Liver (tissue), 8 donors: ENCODE measurements at regions not wholly inside any gene's neighbourhood (a gene's known extent, or its start where the extent isn't known, plus 50 kb on each side); places are given as distances from the start of the nearest gene placed in this dataset.

ENCODE experiments used
- DNase-seq: peaks from one replicate; pipeline ENCODE4 v3.0.0-alpha.2; 2017; ENCODE audit warnings: low spot score
- H3K27ac ChIP-seq, 2 donors: one replicate each; pipeline ENCODE4 v1.7.0; 2013; ENCODE audit warnings: inconsistent platforms in 2 of 2, low read length in 2 of 2, control low read depth in 1 of 2, low read depth in 1 of 2, mild to moderate bottlenecking in 1 of 2
- H3K27me3 ChIP-seq, 4 donors: one replicate each; pipeline versions ENCODE4 v1.6.1 to v1.7.0; 2013; ENCODE audit warnings: low read length in 3 of 4, inconsistent platforms in 1 of 4, mild to moderate bottlenecking in 1 of 4, moderate library complexity in 1 of 4; ENCODE audit not compliant: control insufficient read depth in 4 of 4, insufficient read depth in 4 of 4
- H3K36me3 ChIP-seq, 4 donors: one replicate each; pipeline versions ENCODE4 v1.6.1 to v1.7.0; 2013; ENCODE audit warnings: low read length in 3 of 4, mild to moderate bottlenecking in 3 of 4, low read depth in 1 of 4, moderate library complexity in 1 of 4; ENCODE audit not compliant: control insufficient read depth in 4 of 4, insufficient read depth in 3 of 4
- H3K4me1 ChIP-seq, 4 donors: one replicate each; pipeline versions ENCODE4 v1.6.1 to v1.7.0; 2013; ENCODE audit warnings: low read length in 3 of 4, mild to moderate bottlenecking in 3 of 4, moderate library complexity in 1 of 4; ENCODE audit not compliant: control insufficient read depth in 4 of 4, insufficient read depth in 4 of 4
- H3K4me3 ChIP-seq, 3 donors: one replicate each; pipeline versions ENCODE4 v1.6.1 to v1.7.0; 2013; ENCODE audit warnings: low read length in 3 of 3, control low read depth in 1 of 3, low read depth in 1 of 3, mild to moderate bottlenecking in 1 of 3
- H3K9ac ChIP-seq, 2 donors: one replicate each; pipeline ENCODE4 v1.7.0; 2013; ENCODE audit warnings: low read length in 2 of 2, mild to moderate bottlenecking in 2 of 2, moderate library complexity in 2 of 2, control low read depth in 1 of 2, low read depth in 1 of 2
- H3K9me3 ChIP-seq, 4 donors: one replicate each; pipeline versions ENCODE4 v1.6.1 to v1.7.0; 2013; ENCODE audit warnings: low read length in 3 of 4; ENCODE audit not compliant: control insufficient read depth in 4 of 4
- ATF3 ChIP-seq: IDR thresholded peaks from 2 replicates; pipeline ENCODE4 v1.6.1; 2016; ENCODE audit warnings: antibody characterized with exemption
- EGR1 ChIP-seq, 2 donors: IDR thresholded peaks; 2 replicates each; pipeline ENCODE4 v1.6.1; 2016 to 2018; ENCODE audit warnings: antibody characterized with exemption in 2 of 2, low read depth in 2 of 2
- FOXA1 ChIP-seq: IDR thresholded peaks from 2 replicates; pipeline ENCODE4 v1.6.1; 2016; ENCODE audit warnings: antibody characterized with exemption
- FOXA2 ChIP-seq: IDR thresholded peaks from 2 replicates; pipeline ENCODE4 v1.6.1; 2016; ENCODE audit warnings: antibody characterized with exemption
- GABPA ChIP-seq, 2 donors: IDR thresholded peaks in 1 of 2; conservative IDR thresholded peaks in 1 of 2; 2 replicates each; pipeline ENCODE4 v1.6.1; 2016; ENCODE audit warnings: antibody characterized with exemption in 2 of 2, mild to moderate bottlenecking in 1 of 2, moderate library complexity in 1 of 2
- HNF4A ChIP-seq, 2 donors: conservative IDR thresholded peaks; 2 replicates each; pipeline ENCODE4 v1.6.1; 2016; ENCODE audit warnings: antibody characterized with exemption in 2 of 2, mild to moderate bottlenecking in 2 of 2
- JUND ChIP-seq, 2 donors: IDR thresholded peaks; 2 replicates each; pipeline ENCODE4 v1.6.1; 2016; ENCODE audit warnings: antibody characterized with exemption in 2 of 2
- NR2F2 ChIP-seq: IDR thresholded peaks from 2 replicates; pipeline ENCODE4 v1.6.1; 2016; ENCODE audit warnings: antibody characterized with exemption
- RAD21 ChIP-seq, 2 donors: IDR thresholded peaks; 2 replicates each; pipeline ENCODE4 v1.6.1; 2016; ENCODE audit warnings: antibody characterized with exemption in 2 of 2, mild to moderate bottlenecking in 2 of 2
- RXRA ChIP-seq, 2 donors: IDR thresholded peaks; 2 replicates each; pipeline ENCODE4 v1.6.1; 2017 to 2018; ENCODE audit warnings: antibody characterized with exemption in 2 of 2, mild to moderate bottlenecking in 1 of 2
- SP1 ChIP-seq: IDR thresholded peaks from 2 replicates; pipeline ENCODE4 v1.6.1; 2018; ENCODE audit warnings: antibody characterized with exemption, mild to moderate bottlenecking
- YY1 ChIP-seq: IDR thresholded peaks from 2 replicates; pipeline ENCODE4 v1.6.1; 2016; ENCODE audit warnings: antibody characterized with exemption, mild to moderate bottlenecking
- WGBS: extraction: QIAGEN DNeasy Blood & Tissue Kit; methylation state at CpG from one replicate; pipeline ENCODE4 v1.1.7; 2013; 5-methylcytosine and 5-hydroxymethylcytosine counted together
- TF ChIP-seq, protein P1 (sequence below): fragments of 150-350 bp; IDR thresholded peaks from 2 replicates; pipeline ENCODE4 v1.5.1; 2017; ENCODE audit warnings: improper control_type of control experiment, low read depth, low read length; ENCODE audit not compliant: missing input control
- TF ChIP-seq, protein P2 (sequence below): IDR thresholded peaks from 2 replicates; pipeline ENCODE4 v1.6.1; 2016; ENCODE audit warnings: antibody characterized with exemption, mild to moderate bottlenecking
- TF ChIP-seq, protein P3 (sequence below): IDR thresholded peaks from 2 replicates; pipeline ENCODE4 v1.6.1; 2016; ENCODE audit warnings: antibody characterized with exemption
- donor health status: healthy.
- donor health status: healthy.
- donor health status: healthy.
- donor health status: healthy.
- donor health status: healthy.

- Histone ChIP-seq H3K4me3 (no peak overlapping the region), H3K27me3 (peaks cover 0 to 4% (median 0%) of the 10 kb centered on the region in 4 donors), H3K36me3 (no peaks in the 10 kb centered on the region), H3K9me3 (no peaks in the 10 kb centered on the region), H3K27ac (no peak overlapping the region), H3K4me1 (no peaks in the 10 kb centered on the region), H3K9ac (no peak overlapping the region)
- TF ChIP-seq, protein P1, sequence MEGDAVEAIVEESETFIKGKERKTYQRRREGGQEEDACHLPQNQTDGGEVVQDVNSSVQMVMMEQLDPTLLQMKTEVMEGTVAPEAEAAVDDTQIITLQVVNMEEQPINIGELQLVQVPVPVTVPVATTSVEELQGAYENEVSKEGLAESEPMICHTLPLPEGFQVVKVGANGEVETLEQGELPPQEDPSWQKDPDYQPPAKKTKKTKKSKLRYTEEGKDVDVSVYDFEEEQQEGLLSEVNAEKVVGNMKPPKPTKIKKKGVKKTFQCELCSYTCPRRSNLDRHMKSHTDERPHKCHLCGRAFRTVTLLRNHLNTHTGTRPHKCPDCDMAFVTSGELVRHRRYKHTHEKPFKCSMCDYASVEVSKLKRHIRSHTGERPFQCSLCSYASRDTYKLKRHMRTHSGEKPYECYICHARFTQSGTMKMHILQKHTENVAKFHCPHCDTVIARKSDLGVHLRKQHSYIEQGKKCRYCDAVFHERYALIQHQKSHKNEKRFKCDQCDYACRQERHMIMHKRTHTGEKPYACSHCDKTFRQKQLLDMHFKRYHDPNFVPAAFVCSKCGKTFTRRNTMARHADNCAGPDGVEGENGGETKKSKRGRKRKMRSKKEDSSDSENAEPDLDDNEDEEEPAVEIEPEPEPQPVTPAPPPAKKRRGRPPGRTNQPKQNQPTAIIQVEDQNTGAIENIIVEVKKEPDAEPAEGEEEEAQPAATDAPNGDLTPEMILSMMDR = no peak
- TF ChIP-seq JUND (IDR thresholded peaks at IDR 0.05) (no peak), FOXA1 (no peak), HNF4A (conservative IDR thresholded peaks at IDR 0.05) (no peak), RXRA (IDR thresholded peaks at IDR 0.05) (no peak), GABPA (IDR thresholded peaks at IDR 0.05 in 1 of 2, conservative IDR thresholded peaks at IDR 0.05 in 1 of 2) (no peak), YY1 (no peak), RAD21 (IDR thresholded peaks at IDR 0.05) (no peak), ATF3 (no peak), NR2F2 (no peak), FOXA2 (no peak)
- TF ChIP-seq, protein P2, sequence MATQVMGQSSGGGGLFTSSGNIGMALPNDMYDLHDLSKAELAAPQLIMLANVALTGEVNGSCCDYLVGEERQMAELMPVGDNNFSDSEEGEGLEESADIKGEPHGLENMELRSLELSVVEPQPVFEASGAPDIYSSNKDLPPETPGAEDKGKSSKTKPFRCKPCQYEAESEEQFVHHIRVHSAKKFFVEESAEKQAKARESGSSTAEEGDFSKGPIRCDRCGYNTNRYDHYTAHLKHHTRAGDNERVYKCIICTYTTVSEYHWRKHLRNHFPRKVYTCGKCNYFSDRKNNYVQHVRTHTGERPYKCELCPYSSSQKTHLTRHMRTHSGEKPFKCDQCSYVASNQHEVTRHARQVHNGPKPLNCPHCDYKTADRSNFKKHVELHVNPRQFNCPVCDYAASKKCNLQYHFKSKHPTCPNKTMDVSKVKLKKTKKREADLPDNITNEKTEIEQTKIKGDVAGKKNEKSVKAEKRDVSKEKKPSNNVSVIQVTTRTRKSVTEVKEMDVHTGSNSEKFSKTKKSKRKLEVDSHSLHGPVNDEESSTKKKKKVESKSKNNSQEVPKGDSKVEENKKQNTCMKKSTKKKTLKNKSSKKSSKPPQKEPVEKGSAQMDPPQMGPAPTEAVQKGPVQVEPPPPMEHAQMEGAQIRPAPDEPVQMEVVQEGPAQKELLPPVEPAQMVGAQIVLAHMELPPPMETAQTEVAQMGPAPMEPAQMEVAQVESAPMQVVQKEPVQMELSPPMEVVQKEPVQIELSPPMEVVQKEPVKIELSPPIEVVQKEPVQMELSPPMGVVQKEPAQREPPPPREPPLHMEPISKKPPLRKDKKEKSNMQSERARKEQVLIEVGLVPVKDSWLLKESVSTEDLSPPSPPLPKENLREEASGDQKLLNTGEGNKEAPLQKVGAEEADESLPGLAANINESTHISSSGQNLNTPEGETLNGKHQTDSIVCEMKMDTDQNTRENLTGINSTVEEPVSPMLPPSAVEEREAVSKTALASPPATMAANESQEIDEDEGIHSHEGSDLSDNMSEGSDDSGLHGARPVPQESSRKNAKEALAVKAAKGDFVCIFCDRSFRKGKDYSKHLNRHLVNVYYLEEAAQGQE = no peak
- 80% methylated on average over 16 of the region's 17 CpGs for WGBS
- DNase-seq = no peak
Measured at GRCh38 chr12:131559517-131560516, 151.1 kb upstream of the SFSWAP start.

DNA sequence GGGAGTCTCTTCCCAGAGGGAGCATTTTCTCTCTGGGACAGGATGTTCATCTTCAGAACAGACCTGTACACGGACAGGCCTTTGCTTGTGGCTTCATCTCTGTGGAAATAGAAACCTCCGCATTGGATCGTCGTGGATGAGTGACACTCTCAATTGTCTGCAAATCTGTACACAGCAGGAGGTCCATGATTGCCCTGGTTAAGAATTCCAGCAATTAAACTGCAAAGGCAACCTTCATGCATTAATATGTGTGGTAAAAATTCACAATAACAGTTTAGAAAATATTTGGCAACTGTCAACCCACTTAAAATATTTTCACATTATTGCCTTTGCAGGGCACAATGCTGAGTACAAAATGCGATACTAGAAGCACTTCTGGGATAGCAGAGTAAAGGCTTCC is 149.8 kb upstream of the SFSWAP start:
- Histone ChIP-seq H3K27ac (no peak overlapping the region), H3K9me3 (no peaks in the 10 kb centered on the region), H3K36me3 (no peaks in the 10 kb centered on the region), H3K27me3 (peaks cover 0 to 4% (median 2%) of the 10 kb centered on the region in 4 donors), H3K4me1 (no peaks in the 10 kb centered on the region), H3K4me3 (no peak overlapping the region), H3K9ac (no peak overlapping the region)
- WGBS = 72% methylated on average over 5 of the region's 5 CpGs
- no peak for DNase-seq
- TF ChIP-seq FOXA2 (no peak), GABPA (IDR thresholded peaks at IDR 0.05 in 1 of 2, conservative IDR thresholded peaks at IDR 0.05 in 1 of 2) (no peak), RXRA (IDR thresholded peaks at IDR 0.05) (no peak), EGR1 (IDR thresholded peaks at IDR 0.05; ENCODE audit: low read depth in 2 of 2) (no peak), RAD21 (IDR thresholded peaks at IDR 0.05) (no peak), SP1 (no peak), ATF3 (no peak), HNF4A (conservative IDR thresholded peaks at IDR 0.05) (no peak), NR2F2 (no peak)
- TF ChIP-seq, protein P3, sequence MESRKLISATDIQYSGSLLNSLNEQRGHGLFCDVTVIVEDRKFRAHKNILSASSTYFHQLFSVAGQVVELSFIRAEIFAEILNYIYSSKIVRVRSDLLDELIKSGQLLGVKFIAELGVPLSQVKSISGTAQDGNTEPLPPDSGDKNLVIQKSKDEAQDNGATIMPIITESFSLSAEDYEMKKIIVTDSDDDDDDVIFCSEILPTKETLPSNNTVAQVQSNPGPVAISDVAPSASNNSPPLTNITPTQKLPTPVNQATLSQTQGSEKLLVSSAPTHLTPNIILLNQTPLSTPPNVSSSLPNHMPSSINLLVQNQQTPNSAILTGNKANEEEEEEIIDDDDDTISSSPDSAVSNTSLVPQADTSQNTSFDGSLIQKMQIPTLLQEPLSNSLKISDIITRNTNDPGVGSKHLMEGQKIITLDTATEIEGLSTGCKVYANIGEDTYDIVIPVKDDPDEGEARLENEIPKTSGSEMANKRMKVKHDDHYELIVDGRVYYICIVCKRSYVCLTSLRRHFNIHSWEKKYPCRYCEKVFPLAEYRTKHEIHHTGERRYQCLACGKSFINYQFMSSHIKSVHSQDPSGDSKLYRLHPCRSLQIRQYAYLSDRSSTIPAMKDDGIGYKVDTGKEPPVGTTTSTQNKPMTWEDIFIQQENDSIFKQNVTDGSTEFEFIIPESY = no peak
- TF ChIP-seq, protein P2 = no peak
- TF ChIP-seq, protein P1 = no peak
